C4-2B (cell line): ENCODE measurements at regions not wholly inside any gene's neighbourhood (a gene's known extent, or its start where the extent isn't known, plus 50 kb on each side); places are given as distances from the start of the nearest gene placed in this dataset.
"Not testable (repeated sequence)": the region's sequence is repeated elsewhere in the genome, so short reads cannot be mapped to it uniquely, and the experiment has no call there.

Source experiments
- H3K27ac ChIP-seq: fragments of 450-650 bp; 2 replicates; pipeline ENCODE4 v1.5.1; 2017
- ZFX ChIP-seq: fragments of 450-650 bp; IDR thresholded peaks from 2 replicates; pipeline ENCODE4 v1.6.1; 2017
- TF ChIP-seq, protein P1 (sequence below): fragments of 450-650 bp; conservative IDR thresholded peaks from 2 replicates; pipeline ENCODE4 v1.5.1; 2017; ENCODE audit warnings: mild to moderate bottlenecking

DNA sequence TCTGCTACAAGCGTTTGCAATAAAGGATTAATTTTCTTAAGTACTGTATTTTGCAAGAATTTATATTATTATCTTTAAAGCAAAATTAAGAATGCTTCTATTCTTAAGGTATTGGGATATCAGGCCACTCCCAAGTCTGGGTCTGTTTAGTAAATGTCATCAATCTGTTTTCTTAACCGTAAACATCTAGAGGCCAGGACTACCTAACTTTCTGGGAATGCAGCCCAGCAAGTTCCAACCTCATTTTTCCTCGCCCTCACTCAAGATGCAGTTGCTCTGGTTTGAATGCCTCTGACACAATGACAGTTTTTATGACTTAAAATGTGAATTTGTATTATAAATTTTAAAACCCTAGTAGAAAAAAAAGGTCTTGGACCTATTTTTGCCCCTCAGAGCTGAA lies 143.5 kb downstream of the INHBA start:
- TF ChIP-seq, protein P1, sequence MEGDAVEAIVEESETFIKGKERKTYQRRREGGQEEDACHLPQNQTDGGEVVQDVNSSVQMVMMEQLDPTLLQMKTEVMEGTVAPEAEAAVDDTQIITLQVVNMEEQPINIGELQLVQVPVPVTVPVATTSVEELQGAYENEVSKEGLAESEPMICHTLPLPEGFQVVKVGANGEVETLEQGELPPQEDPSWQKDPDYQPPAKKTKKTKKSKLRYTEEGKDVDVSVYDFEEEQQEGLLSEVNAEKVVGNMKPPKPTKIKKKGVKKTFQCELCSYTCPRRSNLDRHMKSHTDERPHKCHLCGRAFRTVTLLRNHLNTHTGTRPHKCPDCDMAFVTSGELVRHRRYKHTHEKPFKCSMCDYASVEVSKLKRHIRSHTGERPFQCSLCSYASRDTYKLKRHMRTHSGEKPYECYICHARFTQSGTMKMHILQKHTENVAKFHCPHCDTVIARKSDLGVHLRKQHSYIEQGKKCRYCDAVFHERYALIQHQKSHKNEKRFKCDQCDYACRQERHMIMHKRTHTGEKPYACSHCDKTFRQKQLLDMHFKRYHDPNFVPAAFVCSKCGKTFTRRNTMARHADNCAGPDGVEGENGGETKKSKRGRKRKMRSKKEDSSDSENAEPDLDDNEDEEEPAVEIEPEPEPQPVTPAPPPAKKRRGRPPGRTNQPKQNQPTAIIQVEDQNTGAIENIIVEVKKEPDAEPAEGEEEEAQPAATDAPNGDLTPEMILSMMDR: no peak
- no peak overlapping the region for H3K27ac ChIP-seq

DNA sequence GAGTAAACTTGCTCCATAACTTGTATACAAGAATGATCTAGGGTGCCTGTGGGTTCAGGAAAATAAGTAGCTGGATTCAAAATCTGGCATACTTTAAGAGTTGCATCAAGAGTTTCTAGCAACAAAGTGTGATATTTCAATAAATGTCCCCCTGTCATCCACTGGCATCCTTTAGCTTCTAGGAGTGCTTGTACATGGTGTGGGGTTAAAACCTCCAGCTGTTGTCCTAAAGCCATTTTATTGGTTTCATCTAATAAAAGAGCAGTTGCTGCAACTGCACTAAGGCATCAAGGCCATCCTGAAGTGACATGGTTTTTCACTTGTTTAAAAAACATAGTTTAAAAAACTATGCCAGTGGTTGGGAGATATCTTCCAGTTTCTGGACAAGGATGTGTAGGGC lies 148.4 kb downstream of the INHBA start:
- TF ChIP-seq, protein P1: no peak
- TF ChIP-seq ZFX: no peak
- H3K27ac ChIP-seq: no peak overlapping the region

DNA sequence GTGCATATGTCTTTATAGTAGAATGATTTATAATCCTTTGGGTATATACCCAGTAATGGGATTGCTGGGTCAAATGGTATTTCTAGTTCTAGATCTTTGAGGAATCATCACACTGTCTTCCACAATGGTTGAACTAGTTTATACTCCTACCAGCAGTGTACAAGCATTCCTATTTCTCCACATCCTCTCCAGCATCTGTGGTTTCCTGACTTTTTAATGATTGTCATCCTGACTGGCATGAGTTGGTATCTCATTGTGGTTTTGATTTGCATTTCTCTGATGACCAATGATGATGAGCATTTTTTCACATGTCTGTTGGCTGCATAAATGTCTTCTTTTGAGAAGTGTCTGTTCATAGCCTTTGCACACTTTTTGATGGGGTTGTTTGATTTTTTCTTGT lies 152.8 kb downstream of the INHBA start:
- H3K27ac ChIP-seq: not testable (repeated sequence)

DNA sequence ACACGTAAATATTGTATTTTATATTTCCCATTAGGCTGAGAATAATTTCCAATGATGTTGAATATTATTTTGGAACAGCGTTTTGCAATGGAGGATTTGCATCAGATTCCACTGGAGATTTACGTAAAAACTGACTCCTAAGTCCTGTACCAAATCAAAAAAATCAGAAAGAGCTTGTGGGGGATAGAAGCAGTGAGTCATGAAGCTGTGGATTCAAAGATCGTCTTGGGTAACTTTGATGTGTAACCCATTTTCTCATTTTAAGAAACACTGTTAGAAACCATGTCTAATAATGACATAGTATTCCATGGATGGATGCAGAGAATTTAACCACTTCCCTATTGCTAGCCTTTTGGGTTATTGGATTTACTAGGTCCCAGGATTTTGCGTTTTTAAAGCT lies 158.6 kb downstream of the INHBA start:
- TF ChIP-seq ZFX: no peak
- TF ChIP-seq, protein P1: no peak

DNA sequence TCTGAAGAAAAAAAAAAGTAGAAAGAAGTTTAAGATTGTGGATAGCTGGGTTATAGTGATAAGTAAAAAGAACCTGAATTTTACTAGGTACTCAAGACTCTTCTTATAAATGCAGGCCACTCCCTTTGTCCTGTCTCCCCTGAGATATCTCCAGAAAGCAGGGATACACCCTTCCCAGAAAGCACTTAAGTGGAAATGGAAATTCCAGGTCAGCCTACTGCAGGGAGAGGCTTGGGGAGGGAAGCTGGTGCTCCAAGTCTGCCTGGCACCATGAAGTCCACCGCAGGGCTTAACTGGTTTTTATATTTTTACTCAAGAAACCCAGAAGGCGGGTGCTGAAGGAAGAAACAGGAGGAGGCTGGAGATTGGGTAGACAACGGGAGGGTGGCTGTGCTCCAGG lies 162.3 kb downstream of the INHBA start:
- no peak overlapping the region for H3K27ac ChIP-seq
- TF ChIP-seq, protein P1: no peak
- no peak for TF ChIP-seq ZFX

More for the DNA sequence above, 158.6 kb downstream of the INHBA start:
- no peak overlapping the region for H3K27ac ChIP-seq

DNA sequence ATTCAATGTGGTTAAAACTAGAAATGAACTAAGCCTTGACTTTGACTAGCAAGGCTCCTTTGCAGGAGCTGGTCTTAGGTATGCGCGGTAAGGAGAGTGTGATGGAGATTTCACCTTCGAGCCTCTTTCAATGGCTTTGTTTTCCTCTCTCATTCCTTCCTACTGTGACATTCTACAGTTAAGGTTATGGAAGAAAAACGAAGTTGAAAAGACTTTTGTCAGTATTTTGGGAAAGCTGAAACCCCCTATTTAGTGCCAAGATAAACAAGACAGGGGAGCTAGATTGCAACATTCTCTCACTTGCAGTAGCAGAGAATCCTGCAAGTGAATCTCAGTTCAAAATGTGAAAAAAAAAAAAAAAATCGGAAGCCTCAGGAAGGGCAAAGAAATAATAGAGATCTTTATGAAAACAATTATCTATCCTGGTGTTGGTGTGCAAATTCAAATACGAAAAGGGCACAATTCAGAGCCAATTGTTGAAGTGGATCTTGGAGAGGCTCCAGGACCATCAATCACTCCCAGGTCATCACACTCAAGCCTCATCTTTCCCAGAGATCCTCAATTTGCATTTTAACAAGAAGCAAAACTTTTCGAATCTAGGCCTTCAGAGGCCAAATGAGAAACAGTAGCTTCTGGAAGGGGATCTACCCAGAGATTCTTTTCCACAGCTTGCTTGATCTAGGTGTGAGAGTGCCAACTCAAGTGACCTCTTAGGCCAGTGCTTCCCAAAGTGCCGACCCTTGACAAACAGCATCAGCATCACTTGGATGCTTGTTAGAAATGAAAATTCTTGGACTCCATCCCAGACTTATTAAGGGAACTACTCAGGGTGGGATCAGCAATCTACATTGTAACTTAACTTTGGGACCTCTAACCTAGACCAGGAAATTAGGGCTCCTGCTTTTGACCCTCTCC lies 163.8 kb downstream of the INHBA start:
- TF ChIP-seq ZFX: no peak
- TF ChIP-seq, protein P1: no peak
- H3K27ac ChIP-seq: no peak overlapping the region

DNA sequence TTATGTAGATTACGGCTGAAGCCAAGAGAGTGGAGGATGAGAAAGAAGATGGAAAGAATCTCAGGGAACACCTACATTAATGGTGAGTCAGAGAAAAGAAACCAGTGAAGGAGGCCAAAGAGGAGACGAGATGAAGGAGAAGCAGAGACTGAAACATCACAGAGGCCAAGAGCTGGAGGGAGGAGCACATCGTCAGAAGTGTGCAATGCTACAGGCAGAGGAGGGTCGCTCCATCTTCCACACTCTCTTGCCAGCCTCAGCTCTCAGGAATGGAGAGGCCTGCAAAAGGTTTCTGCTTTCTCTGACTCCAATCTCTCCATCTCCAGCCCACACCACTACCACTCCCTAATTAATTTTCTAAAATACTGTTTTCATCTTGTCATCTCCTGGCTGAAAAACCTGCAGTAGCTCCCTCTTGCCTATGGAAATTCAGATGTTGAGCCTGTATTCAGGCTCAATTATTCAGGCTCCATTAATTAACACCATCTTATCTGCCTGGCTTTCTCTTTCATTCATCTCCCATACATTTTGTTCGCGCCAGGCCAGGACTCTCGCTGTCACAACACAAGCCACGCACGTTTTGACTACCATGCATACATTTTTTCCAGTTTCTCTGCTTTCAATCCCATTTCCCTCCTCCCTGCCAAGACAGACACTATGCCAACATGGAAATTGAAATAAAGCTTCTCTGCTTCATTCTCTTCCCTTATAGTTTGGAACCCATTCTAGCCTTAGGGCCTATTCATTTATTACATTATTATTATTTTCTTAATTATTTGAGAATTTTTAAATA lies 165.8 kb downstream of the INHBA start:
- no peak overlapping the region for H3K27ac ChIP-seq
- no peak for TF ChIP-seq ZFX
- TF ChIP-seq, protein P1: no peak
